Stomach smooth muscle (tissue), 2 donors: ENCODE measurements at regions not wholly inside any gene's neighbourhood (a gene's known extent, or its start where the extent isn't known, plus 50 kb on each side); places are given as distances from the start of the nearest gene placed in this dataset.

ENCODE experiments used
- H3K27ac ChIP-seq: one replicate; pipeline ENCODE4 v1.7.0; 2013; ENCODE audit warnings: mild to moderate bottlenecking, low read length, inconsistent platforms
- H3K27me3 ChIP-seq, 2 donors: one replicate each; pipeline ENCODE4 v1.7.0; 2013; ENCODE audit warnings: low read length in 2 of 2; ENCODE audit not compliant: insufficient read depth in 2 of 2, control insufficient read depth in 1 of 2
- H3K36me3 ChIP-seq, 2 donors: one replicate each; pipeline ENCODE4 v1.7.0; 2013; ENCODE audit warnings: low read length in 2 of 2; ENCODE audit not compliant: control insufficient read depth in 2 of 2, insufficient read depth in 2 of 2
- H3K4me1 ChIP-seq: one replicate; pipeline ENCODE4 v1.7.0; 2013; ENCODE audit warnings: low read length; ENCODE audit not compliant: control insufficient read depth, insufficient read depth
- H3K4me3 ChIP-seq, 2 donors: one replicate each; pipeline ENCODE4 v1.7.0; 2013; ENCODE audit warnings: low read length in 2 of 2
- H3K9ac ChIP-seq, 2 donors: one replicate each; pipeline ENCODE4 v1.7.0; 2013; ENCODE audit warnings: low read length in 2 of 2, mild to moderate bottlenecking in 1 of 2
- H3K9me3 ChIP-seq, 2 donors: one replicate each; pipeline ENCODE4 v1.7.0; 2013; ENCODE audit warnings: low read length in 2 of 2; ENCODE audit not compliant: control insufficient read depth in 2 of 2
- donor health status: healthy.
- donor health status: Pancreatic carcinoma.

DNA sequence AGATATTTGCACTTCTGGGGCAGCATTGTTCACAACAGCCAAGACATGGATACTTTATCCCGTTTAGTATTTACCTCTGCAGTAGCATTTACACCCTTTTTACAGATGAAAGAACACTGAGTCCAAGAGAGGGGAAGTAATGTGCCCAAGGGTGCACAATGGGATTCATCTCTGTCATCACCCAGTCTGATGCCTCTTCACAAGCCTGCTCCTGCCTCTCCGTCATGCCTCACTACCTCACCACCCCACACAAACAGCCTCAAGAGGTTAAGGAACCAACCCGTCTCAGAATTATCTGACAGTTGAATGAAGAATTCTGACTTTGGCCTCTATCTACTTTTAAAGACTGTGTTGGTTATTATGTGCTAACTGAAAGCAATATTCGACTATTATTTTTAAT is 368.4 kb downstream of the ATP23 start:
- peaks cover 0 to 3% of the 10 kb centered on the region in 2 donors for H3K9me3 ChIP-seq
- no peak overlapping the region for H3K4me3 ChIP-seq
- no peaks in the 10 kb centered on the region for H3K27me3 ChIP-seq
- no peaks in the 10 kb centered on the region for H3K36me3 ChIP-seq
- H3K4me1 ChIP-seq: no peaks in the 10 kb centered on the region
- no peak overlapping the region for H3K27ac ChIP-seq
- H3K9ac ChIP-seq: no peak overlapping the region

DNA sequence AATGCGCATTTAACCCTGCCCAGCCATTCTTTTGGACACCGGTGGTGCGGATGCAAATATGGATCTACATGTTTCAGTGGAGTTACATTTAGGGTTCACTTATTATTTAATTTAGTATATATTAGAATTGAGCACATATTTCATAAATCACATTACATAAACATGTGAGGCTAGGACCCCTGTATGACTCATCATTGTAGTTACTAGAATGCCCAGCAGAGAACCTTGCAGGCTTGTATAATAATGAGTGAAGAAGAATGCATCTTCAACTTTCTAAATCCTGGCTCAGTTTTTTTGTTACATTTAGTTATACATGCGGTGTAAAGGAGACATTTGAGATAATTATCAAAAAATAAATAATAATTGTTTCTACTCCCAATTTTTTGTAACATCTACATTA is 369.0 kb downstream of the ATP23 start:
- H3K36me3 ChIP-seq: no peaks in the 10 kb centered on the region

GRCh38 chr12:58310809-58311622 is 369.6 kb downstream of the ATP23 start:
- Histone ChIP-seq H3K9ac (no peak overlapping the region), H3K4me1 (no peaks in the 10 kb centered on the region), H3K27ac (no peak overlapping the region), H3K9me3 (peaks cover 0 to 3% of the 10 kb centered on the region in 2 donors), H3K27me3 (no peaks in the 10 kb centered on the region), H3K36me3 (no peaks in the 10 kb centered on the region), H3K4me3 (no peak overlapping the region)

More for the DNA sequence above, 369.0 kb downstream of the ATP23 start:
- Histone ChIP-seq H3K27me3 (no peaks in the 10 kb centered on the region), H3K4me3 (no peak overlapping the region), H3K9ac (no peak overlapping the region), H3K9me3 (peaks cover 0 to 3% of the 10 kb centered on the region in 2 donors), H3K4me1 (no peaks in the 10 kb centered on the region), H3K27ac (no peak overlapping the region)

GRCh38 chr12:58313091-58313855 is 371.9 kb downstream of the ATP23 start:
- Histone ChIP-seq H3K27me3 (no peaks in the 10 kb centered on the region), H3K4me3 (no peak overlapping the region), H3K9me3 (no peaks in the 10 kb centered on the region), H3K9ac (no peak overlapping the region), H3K27ac (no peak overlapping the region), H3K36me3 (no peaks in the 10 kb centered on the region), H3K4me1 (no peaks in the 10 kb centered on the region)

GRCh38 chr12:58314610-58315009 is 373.2 kb downstream of the ATP23 start:
- H3K36me3 ChIP-seq: no peaks in the 10 kb centered on the region
- no peak overlapping the region for H3K9ac ChIP-seq
- H3K27ac ChIP-seq: no peak overlapping the region
- no peaks in the 10 kb centered on the region for H3K9me3 ChIP-seq
- H3K4me3 ChIP-seq: no peak overlapping the region
- H3K27me3 ChIP-seq: no peaks in the 10 kb centered on the region
- no peaks in the 10 kb centered on the region for H3K4me1 ChIP-seq

GRCh38 chr12:58316926-58317325 is 375.6 kb downstream of the ATP23 start:
- no peak overlapping the region for H3K27ac ChIP-seq
- H3K4me3 ChIP-seq: no peak overlapping the region
- no peaks in the 10 kb centered on the region for H3K4me1 ChIP-seq
- H3K27me3 ChIP-seq: no peaks in the 10 kb centered on the region
- no peak overlapping the region for H3K9ac ChIP-seq
- no peaks in the 10 kb centered on the region for H3K36me3 ChIP-seq
- no peaks in the 10 kb centered on the region for H3K9me3 ChIP-seq

- Histone ChIP-seq H3K4me1 (no peaks in the 10 kb centered on the region), H3K9me3 (no peaks in the 10 kb centered on the region), H3K27me3 (no peaks in the 10 kb centered on the region), H3K36me3 (no peaks in the 10 kb centered on the region), H3K27ac (no peak overlapping the region), H3K4me3 (no peak overlapping the region), H3K9ac (no peak overlapping the region)
Observed at GRCh38 chr12:58321414-58321813, 380.0 kb downstream of the ATP23 start.

- no peaks in the 10 kb centered on the region for H3K27me3 ChIP-seq
- no peak overlapping the region for H3K4me3 ChIP-seq
- no peaks in the 10 kb centered on the region for H3K36me3 ChIP-seq
- no peak overlapping the region for H3K27ac ChIP-seq
- no peaks in the 10 kb centered on the region for H3K9me3 ChIP-seq
- H3K4me1 ChIP-seq: no peaks in the 10 kb centered on the region
- no peak overlapping the region for H3K9ac ChIP-seq
Observed at GRCh38 chr12:58323676-58324075, 382.3 kb downstream of the ATP23 start.

DNA sequence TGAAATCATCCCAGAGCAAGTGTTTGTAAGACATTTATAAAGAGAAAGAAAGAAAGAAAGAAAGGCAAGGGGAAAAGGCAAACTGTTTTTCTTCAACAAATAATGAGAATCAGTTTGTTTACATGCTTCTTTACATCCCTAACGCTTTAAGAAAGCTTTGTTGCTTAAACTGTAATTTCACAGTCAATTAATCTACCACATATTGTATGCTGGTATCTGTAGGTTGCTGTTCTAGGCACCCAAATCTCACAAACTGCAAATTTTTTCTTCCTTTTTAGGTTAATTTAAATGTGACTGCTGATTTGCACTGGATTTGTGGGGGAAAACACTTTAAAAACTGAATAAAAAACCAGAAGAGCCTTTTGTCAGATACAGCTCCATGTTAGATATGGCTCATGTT is 384.2 kb downstream of the ATP23 start:
- Histone ChIP-seq H3K4me3 (no peak overlapping the region), H3K27me3 (no peaks in the 10 kb centered on the region), H3K4me1 (no peaks in the 10 kb centered on the region), H3K9ac (no peak overlapping the region), H3K9me3 (no peaks in the 10 kb centered on the region), H3K36me3 (no peaks in the 10 kb centered on the region), H3K27ac (no peak overlapping the region)

DNA sequence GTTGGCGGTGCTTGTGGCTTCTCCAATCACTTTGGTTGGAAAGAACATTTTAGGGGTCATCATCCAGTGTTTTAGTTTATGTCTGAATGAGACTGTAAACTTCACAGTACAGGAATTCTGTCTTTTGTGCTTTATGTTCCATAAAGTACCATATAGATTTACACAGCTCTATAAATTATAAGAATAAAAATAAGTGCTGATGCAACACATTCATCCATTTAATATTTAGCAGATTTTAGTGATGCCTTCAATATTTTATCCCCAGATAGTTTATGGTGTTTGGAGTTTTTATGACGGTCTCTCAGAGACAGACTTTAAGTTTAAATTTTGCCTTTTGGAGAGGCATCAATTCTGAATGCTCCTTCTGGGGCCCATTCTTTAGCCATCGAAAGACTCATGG is 385.2 kb downstream of the ATP23 start:
- no peak overlapping the region for H3K4me3 ChIP-seq
- H3K4me1 ChIP-seq: no peaks in the 10 kb centered on the region
- H3K36me3 ChIP-seq: no peaks in the 10 kb centered on the region
- H3K9ac ChIP-seq: no peak overlapping the region
- H3K27me3 ChIP-seq: no peaks in the 10 kb centered on the region
- no peak overlapping the region for H3K27ac ChIP-seq
- H3K9me3 ChIP-seq: no peaks in the 10 kb centered on the region
